ENCODE measurements at regions not wholly inside any gene's neighbourhood (a gene's known extent, or its start where the extent isn't known, plus 50 kb on each side); places are given as distances from the start of the nearest gene placed in this dataset.

GRCh38 chr1:106978477-106979322 is 77.8 kb upstream of the PRMT6 start:
- H2AFZ ChIP-seq (ENCODE audit: low read length): no peak overlapping the region
- intact Hi-C loops (cut with micrococcal nuclease; ENCODE audit: unreplicated experiment): no loop called here
- no TSS peak for BruUV-seq (replicated peaks)
- H3K9me3 ChIP-seq (ENCODE audit: low read length): peaks cover 6% of the 10 kb centered on the region; the same call in 1 of the 2 replicates
- H4K20me1 ChIP-seq (ENCODE audit: insufficient read depth, low read length): no peaks in the 10 kb centered on the region
- no peaks in the 10 kb centered on the region for H3K4me1 ChIP-seq (ENCODE audit: insufficient read depth, low read length, poor library complexity, severe bottlenecking)
- POLR2A ChIA-PET: interaction anchor here (0.7 to 1.7 kb wide), 2 partner anchors 9 to 47 kb away, joined by 3 to 6 read pairs; no protein-coding TSS in a partner anchor
- no peak overlapping the region for H3K4me3 ChIP-seq (ENCODE audit: low read depth, low read length, poor library complexity, severe bottlenecking)
- no peak overlapping the region for H3K27ac ChIP-seq (ENCODE audit: low read depth, low read length, poor library complexity, severe bottlenecking)
- CTCF ChIA-PET (ENCODE audit: unreplicated experiment): no interaction called here
- no peak overlapping the region for H3K4me2 ChIP-seq (ENCODE audit: low read length)
- no peaks in the 10 kb centered on the region for H3K9me2 ChIP-seq (ENCODE audit: insufficient read depth, low read length)
- no peaks in the 10 kb centered on the region for H3K36me3 ChIP-seq (ENCODE audit: insufficient read depth, low read length)
- H3K79me2 ChIP-seq (ENCODE audit: insufficient read depth, low read depth, low read length): no peaks in the 10 kb centered on the region
- DNase-seq (ENCODE audit: low spot score): no peak
- TF ChIP-seq CTCF (conservative IDR thresholded peaks at IDR 0.05; ENCODE audit: low read length) (no peak), EZH2phosphoT487 (IDR thresholded peaks at IDR 0.05; ENCODE audit: borderline replicate concordance, low read depth, low read length) (no peak)

- no peak overlapping the region for H3K4me2 ChIP-seq (ENCODE audit: low read length)
- DNase-seq (ENCODE audit: low spot score): no peak
- peaks cover 6% of the 10 kb centered on the region; the same call in 1 of the 2 replicates for H3K9me3 ChIP-seq (ENCODE audit: low read length)
- no peak overlapping the region for H2AFZ ChIP-seq (ENCODE audit: low read length)
- H3K9me2 ChIP-seq (ENCODE audit: insufficient read depth, low read length): no peaks in the 10 kb centered on the region
- no peaks in the 10 kb centered on the region for H3K79me2 ChIP-seq (ENCODE audit: insufficient read depth, low read depth, low read length)
- no peak for TF ChIP-seq CTCF (conservative IDR thresholded peaks at IDR 0.05; ENCODE audit: low read length)
- no peak for TF ChIP-seq EZH2phosphoT487 (IDR thresholded peaks at IDR 0.05; ENCODE audit: borderline replicate concordance, low read depth, low read length)
- CTCF ChIA-PET (ENCODE audit: unreplicated experiment): no interaction called here
- no peaks in the 10 kb centered on the region for H3K36me3 ChIP-seq (ENCODE audit: insufficient read depth, low read length)
- intact Hi-C loops (cut with micrococcal nuclease; ENCODE audit: unreplicated experiment): no loop called here
- POLR2A ChIA-PET: interaction anchor here (0.7 to 1.7 kb wide), 2 partner anchors 10 to 47 kb away, joined by 3 to 6 read pairs; no protein-coding TSS in a partner anchor
- H3K4me1 ChIP-seq (ENCODE audit: insufficient read depth, low read length, poor library complexity, severe bottlenecking): no peaks in the 10 kb centered on the region
- no TSS peak for BruUV-seq (replicated peaks)
- no peak overlapping the region for H3K27ac ChIP-seq (ENCODE audit: low read depth, low read length, poor library complexity, severe bottlenecking)
- no peak overlapping the region for H3K4me3 ChIP-seq (ENCODE audit: low read depth, low read length, poor library complexity, severe bottlenecking)
- H4K20me1 ChIP-seq (ENCODE audit: insufficient read depth, low read length): no peaks in the 10 kb centered on the region
These were observed 77.1 kb upstream of the PRMT6 start for GRCh38 chr1:106979371-106979770.

- Histone ChIP-seq H4K20me1 (ENCODE audit: insufficient read depth, low read length) (no peaks in the 10 kb centered on the region), H3K9me2 (ENCODE audit: insufficient read depth, low read length) (no peaks in the 10 kb centered on the region), H3K4me3 (ENCODE audit: low read depth, low read length, poor library complexity, severe bottlenecking) (no peak overlapping the region), H3K79me2 (ENCODE audit: insufficient read depth, low read depth, low read length) (no peaks in the 10 kb centered on the region), H3K9me3 (ENCODE audit: low read length) (peaks cover 6% of the 10 kb centered on the region; the same call in 1 of the 2 replicates), H2AFZ (ENCODE audit: low read length) (no peak overlapping the region), H3K4me2 (ENCODE audit: low read length) (no peak overlapping the region), H3K27ac (ENCODE audit: low read depth, low read length, poor library complexity, severe bottlenecking) (no peak overlapping the region), H3K4me1 (ENCODE audit: insufficient read depth, low read length, poor library complexity, severe bottlenecking) (no peaks in the 10 kb centered on the region), H3K36me3 (ENCODE audit: insufficient read depth, low read length) (no peaks in the 10 kb centered on the region)
- intact Hi-C loops (cut with micrococcal nuclease; ENCODE audit: unreplicated experiment): no loop called here
- TF ChIP-seq EZH2phosphoT487 (IDR thresholded peaks at IDR 0.05; ENCODE audit: borderline replicate concordance, low read depth, low read length): no peak
- TF ChIP-seq CTCF (conservative IDR thresholded peaks at IDR 0.05; ENCODE audit: low read length): no peak
- BruUV-seq (replicated peaks): no TSS peak
- POLR2A ChIA-PET: interaction anchor here (1.7 kb wide), 1 partner anchor 11 kb away, joined by 6 read pairs; no protein-coding TSS in a partner anchor
- CTCF ChIA-PET (ENCODE audit: unreplicated experiment): no interaction called here
- no peak for DNase-seq (ENCODE audit: low spot score)
These were observed 76.4 kb upstream of the PRMT6 start for GRCh38 chr1:106980121-106980520.

Data from OCI-LY7 (cell line).